ENCODE measurements at regions not wholly inside any gene's neighbourhood (a gene's known extent, or its start where the extent isn't known, plus 50 kb on each side); places are given as distances from the start of the nearest gene placed in this dataset.
A peak's percentile ranks its signal among the peaks of the same experiment; 100 is the strongest.
"Not testable (repeated sequence)": the region's sequence is repeated elsewhere in the genome, so short reads cannot be mapped to it uniquely, and the experiment has no call there.

- Histone ChIP-seq H3K9ac (ENCODE audit: insufficient read length) (no peak overlapping the region), H3K27ac (no peak overlapping the region), H3K9me3 (ENCODE audit: low read depth, low read length) (no peaks in the 10 kb centered on the region), H3K4me3 (no peak overlapping the region), H3K36me3 (ENCODE audit: insufficient read depth, low read length) (no peaks in the 10 kb centered on the region)
- TF ChIP-seq FOXP2 (optimal IDR thresholded peaks at IDR 0.05; ENCODE audit: control extremely low read depth, extremely low read length, insufficient read depth) (no peak), EZH2 (IDR thresholded peaks at IDR 0.05) (no peak), POLR2AphosphoS5 (IDR thresholded peaks at IDR 0.05; ENCODE audit: borderline replicate concordance, low read depth, low read length) (no peak)
- DNase-seq (ENCODE audit: low read depth, low spot score), result no peak
Observed at GRCh38 chr14:27573018-27573417, 975.2 kb upstream of the NOVA1 start.

DNA sequence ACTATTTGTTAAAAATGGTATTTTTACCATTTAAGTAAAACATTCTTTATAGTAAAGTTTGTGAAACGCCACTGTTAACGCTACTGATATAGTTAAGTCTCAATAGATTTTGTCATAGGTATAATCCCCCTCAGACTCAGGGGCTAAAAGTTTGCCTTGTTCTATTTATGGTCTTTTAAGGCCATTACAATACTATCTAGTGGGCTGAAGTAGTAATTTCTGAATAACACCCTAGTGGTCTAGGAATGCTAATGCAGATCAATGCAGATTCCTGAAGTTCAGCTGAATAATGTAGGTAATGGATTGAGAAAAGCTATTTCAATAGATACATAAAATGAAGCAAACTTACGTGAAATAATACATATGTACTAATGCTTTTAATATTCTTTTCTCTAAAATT lies 989.3 kb upstream of the NOVA1 start:
- no peaks in the 10 kb centered on the region for H3K36me3 ChIP-seq (ENCODE audit: insufficient read depth, low read length)
- H3K9me3 ChIP-seq (ENCODE audit: low read depth, low read length), result no peaks in the 10 kb centered on the region
- DNase-seq (ENCODE audit: low read depth, low spot score), result no peak
- no peak overlapping the region for H3K27ac ChIP-seq
- no peak overlapping the region for H3K4me3 ChIP-seq
- no peak overlapping the region for H3K9ac ChIP-seq (ENCODE audit: insufficient read length)
- TF ChIP-seq POLR2AphosphoS5 (IDR thresholded peaks at IDR 0.05; ENCODE audit: borderline replicate concordance, low read depth, low read length) (no peak), EZH2 (IDR thresholded peaks at IDR 0.05) (no peak), FOXP2 (optimal IDR thresholded peaks at IDR 0.05; ENCODE audit: control extremely low read depth, extremely low read length, insufficient read depth) (no peak)

DNA sequence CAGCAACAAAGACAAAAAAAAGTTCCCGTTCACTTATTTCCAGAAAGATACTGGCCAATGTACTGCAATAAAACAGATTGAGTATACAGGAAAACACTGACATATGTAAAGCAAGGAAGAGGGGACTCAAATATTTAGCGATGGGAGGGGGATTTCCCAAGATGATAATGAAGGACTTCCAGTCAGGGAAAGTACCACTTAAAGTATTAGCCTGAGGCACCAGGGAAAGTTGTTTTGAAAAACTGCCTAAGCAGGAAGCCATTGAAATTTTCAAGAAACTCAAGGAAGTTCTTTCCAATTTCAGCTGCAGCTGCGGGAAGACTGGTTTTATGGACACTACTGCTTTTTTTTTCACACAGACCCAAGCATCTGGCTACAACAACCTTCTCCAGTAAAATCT lies 1007.4 kb upstream of the NOVA1 start:
- Histone ChIP-seq H3K27ac (no peak overlapping the region), H3K9me3 (ENCODE audit: low read depth, low read length) (no peaks in the 10 kb centered on the region)
- no peak for TF ChIP-seq EZH2 (IDR thresholded peaks at IDR 0.05)
- TF ChIP-seq POLR2AphosphoS5 (IDR thresholded peaks at IDR 0.05; ENCODE audit: borderline replicate concordance, low read depth, low read length), result no peak
- no peak for TF ChIP-seq FOXP2 (optimal IDR thresholded peaks at IDR 0.05; ENCODE audit: control extremely low read depth, extremely low read length, insufficient read depth)

DNA sequence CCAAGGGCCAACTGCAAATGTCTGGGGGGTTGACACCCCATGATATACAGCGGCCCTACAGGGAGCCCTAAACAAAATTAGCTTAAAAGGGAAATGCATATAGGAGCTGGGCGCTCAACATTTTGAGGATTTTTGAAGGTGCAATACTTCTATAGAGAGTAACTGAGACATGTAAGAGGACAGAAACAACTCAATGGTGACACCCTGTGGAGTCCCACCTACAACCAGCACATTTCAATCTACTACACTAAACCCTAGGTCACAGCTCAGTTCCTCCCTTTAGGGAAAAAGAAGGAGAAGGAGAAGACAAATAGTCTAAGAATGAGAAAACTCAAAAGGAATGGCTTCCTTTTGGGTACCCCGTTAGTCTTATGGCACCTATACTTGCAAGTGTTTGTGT lies 1010.5 kb upstream of the NOVA1 start:
- Histone ChIP-seq H3K36me3 (ENCODE audit: insufficient read depth, low read length) (no peaks in the 10 kb centered on the region), H3K9ac (ENCODE audit: insufficient read length) (no peak overlapping the region), H3K27ac (no peak overlapping the region), H3K4me3 (no peak overlapping the region), H3K9me3 (ENCODE audit: low read depth, low read length) (no peaks in the 10 kb centered on the region)
- TF ChIP-seq FOXP2 (optimal IDR thresholded peaks at IDR 0.05; ENCODE audit: control extremely low read depth, extremely low read length, insufficient read depth) (no peak), POLR2AphosphoS5 (IDR thresholded peaks at IDR 0.05; ENCODE audit: borderline replicate concordance, low read depth, low read length) (no peak), EZH2 (IDR thresholded peaks at IDR 0.05) (no peak)
- DNase-seq (ENCODE audit: low read depth, low spot score), result no peak

More for the DNA sequence above, 1007.4 kb upstream of the NOVA1 start:
- no peaks in the 10 kb centered on the region for H3K36me3 ChIP-seq (ENCODE audit: insufficient read depth, low read length)
- no peak overlapping the region for H3K9ac ChIP-seq (ENCODE audit: insufficient read length)
- no peak overlapping the region for H3K4me3 ChIP-seq
- peak; percentile 63 for DNase-seq (ENCODE audit: low read depth, low spot score)

DNA sequence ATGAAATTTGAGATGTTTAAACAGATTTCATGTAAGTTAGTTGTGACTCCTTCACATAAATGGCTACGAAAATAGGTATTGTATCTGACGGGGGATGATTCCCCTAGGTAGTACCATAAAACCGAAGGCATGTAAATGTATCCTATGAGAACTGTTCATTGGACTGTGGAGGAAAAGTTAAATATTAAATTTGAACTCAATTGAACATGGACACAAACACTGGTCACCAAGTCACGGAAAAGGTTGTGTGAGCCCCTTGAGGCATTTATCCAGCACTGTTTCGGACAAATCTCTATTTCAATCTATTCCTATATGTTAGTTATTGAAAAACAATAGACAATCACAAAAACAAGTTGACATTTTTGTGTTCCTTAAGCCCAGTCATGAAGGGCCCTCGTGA lies 1014.3 kb upstream of the NOVA1 start:
- no peak overlapping the region for H3K4me3 ChIP-seq
- H3K9me3 ChIP-seq (ENCODE audit: low read depth, low read length), result no peaks in the 10 kb centered on the region
- no peak for TF ChIP-seq POLR2AphosphoS5 (IDR thresholded peaks at IDR 0.05; ENCODE audit: borderline replicate concordance, low read depth, low read length)
- no peak for TF ChIP-seq EZH2 (IDR thresholded peaks at IDR 0.05)
- no peak for TF ChIP-seq FOXP2 (optimal IDR thresholded peaks at IDR 0.05; ENCODE audit: control extremely low read depth, extremely low read length, insufficient read depth)
- H3K27ac ChIP-seq, result no peak overlapping the region
- H3K36me3 ChIP-seq (ENCODE audit: insufficient read depth, low read length), result no peaks in the 10 kb centered on the region
- DNase-seq (ENCODE audit: low read depth, low spot score), result no peak
- no peak overlapping the region for H3K9ac ChIP-seq (ENCODE audit: insufficient read length)

- DNase-seq (ENCODE audit: low read depth, low spot score), result no peak
- H3K27ac ChIP-seq, result no peak overlapping the region
- no peaks in the 10 kb centered on the region for H3K36me3 ChIP-seq (ENCODE audit: insufficient read depth, low read length)
- H3K9ac ChIP-seq (ENCODE audit: insufficient read length), result no peak overlapping the region
- no peak for TF ChIP-seq FOXP2 (optimal IDR thresholded peaks at IDR 0.05; ENCODE audit: control extremely low read depth, extremely low read length, insufficient read depth)
- TF ChIP-seq EZH2 (IDR thresholded peaks at IDR 0.05), result no peak
- no peak for TF ChIP-seq POLR2AphosphoS5 (IDR thresholded peaks at IDR 0.05; ENCODE audit: borderline replicate concordance, low read depth, low read length)
- H3K4me3 ChIP-seq, result no peak overlapping the region
- H3K9me3 ChIP-seq (ENCODE audit: low read depth, low read length), result no peaks in the 10 kb centered on the region
Observed at GRCh38 chr14:27613102-27613501, 1015.3 kb upstream of the NOVA1 start.

- Histone ChIP-seq H3K36me3 (ENCODE audit: insufficient read depth, low read length) (no peaks in the 10 kb centered on the region), H3K27ac (no peak overlapping the region), H3K9ac (ENCODE audit: insufficient read length) (no peak overlapping the region), H3K9me3 (ENCODE audit: low read depth, low read length) (no peaks in the 10 kb centered on the region), H3K4me3 (no peak overlapping the region)
- TF ChIP-seq FOXP2 (optimal IDR thresholded peaks at IDR 0.05; ENCODE audit: control extremely low read depth, extremely low read length, insufficient read depth) (no peak), POLR2AphosphoS5 (IDR thresholded peaks at IDR 0.05; ENCODE audit: borderline replicate concordance, low read depth, low read length) (no peak), EZH2 (IDR thresholded peaks at IDR 0.05) (no peak)
- no peak for DNase-seq (ENCODE audit: low read depth, low spot score)
Observed at GRCh38 chr14:27623782-27624181, 1025.9 kb upstream of the NOVA1 start.

- H3K4me3 ChIP-seq, result no peak overlapping the region
- H3K27ac ChIP-seq, result no peak overlapping the region
- DNase-seq (ENCODE audit: low read depth, low spot score), result no peak
- H3K9me3 ChIP-seq (ENCODE audit: low read depth, low read length), result no peaks in the 10 kb centered on the region
- no peak overlapping the region for H3K9ac ChIP-seq (ENCODE audit: insufficient read length)
- TF ChIP-seq POLR2AphosphoS5 (IDR thresholded peaks at IDR 0.05; ENCODE audit: borderline replicate concordance, low read depth, low read length), result no peak
- TF ChIP-seq FOXP2 (optimal IDR thresholded peaks at IDR 0.05; ENCODE audit: control extremely low read depth, extremely low read length, insufficient read depth), result no peak
- no peak for TF ChIP-seq EZH2 (IDR thresholded peaks at IDR 0.05)
- H3K36me3 ChIP-seq (ENCODE audit: insufficient read depth, low read length), result no peaks in the 10 kb centered on the region
Observed at GRCh38 chr14:27634056-27634970, 1036.5 kb upstream of the NOVA1 start.

- not testable (repeated sequence) for DNase-seq (ENCODE audit: low read depth, low spot score); H3K36me3 ChIP-seq (ENCODE audit: insufficient read depth, low read length); H3K27ac ChIP-seq; H3K9ac ChIP-seq (ENCODE audit: insufficient read length); H3K4me3 ChIP-seq; H3K9me3 ChIP-seq (ENCODE audit: low read depth, low read length)
Observed at GRCh38 chr14:27640688-27641087, 1042.9 kb upstream of the NOVA1 start.
